ENCODE measurements at regions not wholly inside any gene's neighbourhood (a gene's known extent, or its start where the extent isn't known, plus 50 kb on each side); places are given as distances from the start of the nearest gene placed in this dataset.
A peak's percentile ranks its signal among the peaks of the same experiment; 100 is the strongest.

DNA sequence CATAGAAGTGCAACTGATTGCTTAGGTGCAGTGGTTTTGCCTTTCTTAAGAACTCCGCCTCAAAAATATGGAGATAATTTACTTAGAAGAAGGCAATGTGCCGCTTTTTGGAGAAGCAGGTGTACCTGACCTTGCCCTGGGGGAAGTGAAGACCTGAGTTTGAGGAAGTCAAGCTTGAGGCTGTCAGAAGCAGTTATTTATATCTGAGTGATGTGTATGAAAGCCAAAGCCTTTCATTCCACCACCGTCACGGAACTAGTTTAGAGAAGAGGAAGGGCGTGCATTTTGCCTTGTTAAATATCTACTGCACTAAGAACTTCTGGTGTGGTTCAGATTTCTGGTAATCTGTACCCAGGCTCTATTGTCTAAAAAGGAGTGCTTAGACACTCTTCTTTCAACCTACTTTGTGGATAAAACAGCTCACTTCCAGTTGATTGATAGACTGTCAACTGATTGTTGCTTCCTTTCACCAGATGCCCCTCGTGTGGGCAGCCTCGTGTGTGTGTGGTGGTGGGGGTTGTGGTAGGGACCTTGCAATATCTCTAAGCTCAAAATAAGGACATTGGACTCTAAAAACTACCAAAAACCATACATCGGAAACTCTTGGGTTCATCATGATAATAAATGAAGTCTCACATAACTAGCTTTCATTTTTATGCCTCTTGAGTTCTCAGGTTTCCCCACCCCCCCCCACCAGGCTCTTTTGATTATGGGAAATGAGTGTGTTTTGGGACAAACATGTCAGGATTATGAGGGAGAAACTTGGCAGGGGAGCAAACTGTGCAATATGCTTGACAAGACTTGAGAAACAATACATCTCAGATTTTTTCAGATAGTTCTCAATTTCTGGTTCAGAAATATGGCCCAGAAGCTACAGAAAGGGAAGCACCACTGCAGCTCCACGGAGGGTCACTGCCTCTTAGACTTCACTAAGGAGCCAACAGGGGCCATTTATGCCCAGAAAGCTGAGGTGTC lies 78.6 kb downstream of the ARF6 start:
- DNase-seq = peak; percentile 11

GRCh38 chr14:49972131-49972671 lies 79.3 kb downstream of the ARF6 start:
- DNase-seq = no peak

GRCh38 chr14:49972823-49973222 lies 79.9 kb downstream of the ARF6 start:
- no peak for DNase-seq

DNA sequence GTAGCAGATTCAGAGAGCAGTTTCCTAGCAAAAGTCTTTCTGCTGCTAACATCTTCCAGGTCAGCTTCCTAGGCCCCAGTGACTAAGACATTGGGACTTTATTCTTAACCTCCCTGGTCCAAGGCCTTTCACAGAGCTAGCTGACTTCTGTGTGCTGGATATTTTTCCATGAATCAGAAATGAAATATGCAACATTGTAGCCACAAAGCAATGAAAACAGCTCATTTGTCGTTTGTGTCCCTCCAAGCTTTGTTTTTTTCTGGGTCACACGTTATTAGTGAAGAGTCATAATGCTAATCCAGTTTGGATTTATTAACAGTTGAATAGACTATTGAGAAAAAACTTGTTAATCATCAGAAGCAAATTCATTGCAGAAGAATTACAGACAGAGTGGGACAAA lies 82.4 kb downstream of the ARF6 start:
- no peak for DNase-seq

GRCh38 chr14:49975799-49976198 lies 82.9 kb downstream of the ARF6 start:
- no peak for DNase-seq

GRCh38 chr14:49977126-49977841 lies 84.4 kb downstream of the ARF6 start:
- peak; percentile 46 for DNase-seq

DNA sequence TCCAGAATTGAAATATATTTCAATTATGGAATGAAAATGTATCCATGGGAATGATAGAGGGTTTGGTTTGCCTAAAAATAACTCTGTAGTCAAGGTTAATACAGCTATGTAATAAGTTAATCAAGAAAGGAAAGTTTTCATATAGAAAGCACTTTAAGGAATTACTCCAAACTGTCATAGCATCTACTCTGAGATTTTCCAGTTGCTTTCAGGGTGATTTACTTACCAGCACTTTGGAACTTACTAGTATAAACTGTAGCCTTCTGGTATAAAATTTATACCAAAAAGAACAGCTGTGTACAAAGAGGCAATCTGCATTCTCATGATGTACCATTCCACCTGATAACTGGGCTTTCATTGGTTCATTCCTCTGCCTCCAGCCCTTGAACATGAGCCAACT lies 87.1 kb downstream of the ARF6 start:
- no peak for DNase-seq

DNA sequence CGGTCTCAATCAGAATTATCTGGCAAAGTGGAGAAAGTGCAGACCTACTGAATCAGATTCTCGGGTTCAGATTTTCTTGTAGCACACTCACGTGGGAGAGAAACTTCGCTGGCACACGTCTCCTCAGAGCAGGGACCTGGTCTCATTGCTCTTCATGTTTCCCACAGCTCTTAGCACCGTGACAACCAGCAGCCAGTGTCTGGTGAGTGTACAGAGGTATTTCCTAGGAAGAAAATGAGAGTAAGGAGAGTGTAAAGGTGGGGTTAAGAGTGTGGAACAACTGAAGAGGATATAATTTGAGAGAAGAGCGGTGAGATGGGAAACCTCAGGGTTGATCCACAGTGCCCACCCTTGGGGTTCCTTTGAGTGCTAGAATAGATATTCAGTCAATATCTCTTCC lies 89.2 kb downstream of the ARF6 start:
- DNase-seq = no peak

DNA sequence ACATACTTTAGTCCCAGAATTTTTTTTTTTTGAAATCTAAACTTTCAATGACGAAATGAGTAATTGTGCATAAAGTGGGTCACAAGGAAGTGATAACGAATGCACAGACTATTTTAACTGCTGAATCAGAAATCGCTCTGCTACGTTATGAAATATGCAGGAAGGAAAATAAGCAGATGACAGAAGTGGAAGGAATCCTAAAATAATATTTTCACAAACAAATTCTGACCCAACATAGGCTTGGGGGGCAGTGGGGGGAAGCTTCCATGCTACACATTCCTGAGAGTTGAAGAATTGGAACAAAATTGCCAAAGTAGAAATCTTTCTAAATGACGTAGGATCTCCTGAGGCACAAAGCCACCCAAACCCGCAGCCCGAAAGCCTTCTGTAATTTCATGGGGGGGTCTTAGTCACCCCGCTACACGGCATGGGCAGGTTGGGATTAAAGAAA lies 89.6 kb downstream of the ARF6 start:
- DNase-seq = no peak

DNA sequence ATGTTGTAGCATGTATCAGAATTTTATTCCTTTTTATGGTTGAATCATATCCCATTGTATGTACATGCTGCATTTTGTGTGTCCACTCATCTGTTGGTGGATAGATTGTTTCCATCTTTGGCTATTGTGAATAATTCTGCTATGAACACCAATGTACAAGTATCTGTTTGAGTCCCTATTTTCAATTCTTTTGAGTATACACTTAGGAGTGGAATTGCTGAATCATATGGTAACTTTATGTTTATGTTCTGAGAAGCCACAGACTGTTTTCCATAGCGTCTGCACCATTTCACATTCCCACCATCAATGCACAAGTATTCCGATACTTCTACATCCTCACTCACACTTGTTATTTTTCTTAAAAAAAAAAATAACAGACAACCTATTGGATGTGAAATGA lies 91.5 kb downstream of the ARF6 start:
- DNase-seq = no peak

GRCh38 chr14:49986343-49987014 lies 93.6 kb downstream of the ARF6 start:
- no peak for DNase-seq

GRCh38 chr14:49988080-49988990 lies 95.5 kb downstream of the ARF6 start:
- DNase-seq = no peak

- no peak for DNase-seq
These were observed 97.1 kb downstream of the ARF6 start for GRCh38 chr14:49989966-49990365.

- no peak for DNase-seq
These were observed 98.6 kb downstream of the ARF6 start for GRCh38 chr14:49991491-49991890.

GRCh38 chr14:49992036-49992435 lies 99.2 kb downstream of the ARF6 start:
- DNase-seq = no peak

- DNase-seq = no peak
These were observed 99.6 kb downstream of the ARF6 start for GRCh38 chr14:49992448-49992847.

GRCh38 chr14:49992901-49993339 lies 100.0 kb downstream of the ARF6 start:
- DNase-seq = no peak

DNA sequence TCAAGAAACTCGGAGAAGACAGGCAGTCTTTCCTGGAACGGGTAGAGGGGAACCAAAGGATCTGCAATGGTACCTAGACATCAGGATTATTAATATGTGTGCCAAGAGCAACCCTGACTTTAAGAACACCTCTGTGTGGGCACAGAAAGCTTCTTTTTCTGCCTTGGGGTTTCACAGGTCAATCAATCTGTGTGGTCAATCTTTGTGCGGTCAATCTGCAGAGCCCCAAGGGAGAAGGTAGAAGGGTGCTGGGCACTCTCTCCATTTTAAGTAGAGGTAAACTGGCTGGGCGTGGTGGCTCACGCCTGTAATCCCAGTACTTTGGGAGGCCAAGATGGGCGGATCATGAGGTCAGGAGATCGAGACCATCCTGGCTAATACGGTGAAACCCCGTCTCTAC lies 100.7 kb downstream of the ARF6 start:
- no peak for DNase-seq

DNA sequence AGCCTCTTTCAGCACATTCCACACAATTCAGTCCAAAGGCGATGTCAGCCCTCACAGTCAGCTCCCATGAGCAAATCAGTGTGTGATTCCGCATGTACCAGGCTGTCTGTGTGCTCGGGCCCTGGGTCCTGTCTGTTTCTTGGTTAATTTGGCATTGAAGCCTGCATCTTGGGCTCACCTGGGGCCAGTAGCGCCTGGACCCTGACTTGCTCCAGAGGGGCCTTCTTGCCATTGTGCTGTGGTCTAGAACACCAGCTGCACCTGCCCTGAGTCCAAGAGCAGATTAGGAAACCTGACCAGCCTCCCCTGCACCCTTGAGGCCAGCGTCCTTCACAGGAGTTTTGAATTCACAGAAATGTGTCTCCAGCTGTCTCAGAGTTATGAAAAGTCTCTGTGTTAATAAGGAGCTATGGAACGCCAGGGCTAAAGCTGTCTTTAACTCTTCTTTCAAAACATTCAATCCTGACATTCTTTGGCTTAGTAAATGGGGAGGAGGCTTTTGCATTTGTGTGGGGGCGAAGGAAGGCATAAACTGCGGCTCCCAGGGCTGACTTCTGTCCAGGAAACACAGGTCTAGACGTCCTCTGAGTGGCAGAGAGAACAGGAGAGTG lies 102.2 kb downstream of the ARF6 start:
- DNase-seq = no peak

- no peak for DNase-seq
These were observed 105.1 kb downstream of the ARF6 start for GRCh38 chr14:49997991-49998390.

GRCh38 chr14:49999146-49999761 lies 106.4 kb downstream of the ARF6 start:
- peak; percentile 53 for DNase-seq

Data from stimulated activated CD4-positive, alpha-beta T cell treated with anti-CD3 and anti-CD28 coated beads, Interleukin-4, amount 100 ng/mL, for 1 hour (primary cell).